GM23338 (cell line): ENCODE measurements at regions not wholly inside any gene's neighbourhood (a gene's known extent, or its start where the extent isn't known, plus 50 kb on each side); places are given as distances from the start of the nearest gene placed in this dataset.

ENCODE experiments used
- ATAC-seq: fragments of 200-7000 bp; cut with Tn5 transposase; 3 replicates; pipeline ENCODE4 v1.9.1; 2020
- DNase-seq: peaks from one replicate; pipeline ENCODE4 v3.0.0-alpha.2; 2015; ENCODE audit warnings: low spot score
- H2AFZ ChIP-seq: fragments of 200-600 bp; sonication (generic); 2 replicates; pipeline ENCODE4 v1.8.0; 2016; ENCODE audit warnings: antibody characterized with exemption, mild to moderate bottlenecking, moderate library complexity
- H3F3A ChIP-seq: fragments of 200-600 bp; sonication (generic); replicated peaks from 2 replicates; pipeline ENCODE4 v1.8.0; 2017; ENCODE audit warnings: antibody characterized with exemption, mixed run types, low read depth
- H3K27ac ChIP-seq: fragments of 200-600 bp; sonication (generic); 2 replicates; pipeline ENCODE4 v1.6.1; 2016; ENCODE audit warnings: low read depth
- H3K27me3 ChIP-seq: fragments of 200-600 bp; sonication (generic); 2 replicates; pipeline ENCODE4 v1.8.0; 2016; ENCODE audit warnings: mild to moderate bottlenecking, mixed run types, moderate library complexity; ENCODE audit not compliant: insufficient read depth
- H3K36me3 ChIP-seq: fragments of 200-600 bp; sonication (generic); 2 replicates; pipeline ENCODE4 v1.8.0; 2016; ENCODE audit warnings: mild to moderate bottlenecking; ENCODE audit not compliant: insufficient read depth
- H3K4me1 ChIP-seq: fragments of 200-600 bp; sonication (generic); 2 replicates; pipeline ENCODE4 v1.8.0; 2016; ENCODE audit warnings: mild to moderate bottlenecking, moderate library complexity; ENCODE audit not compliant: insufficient read depth
- H3K4me2 ChIP-seq: fragments of 200-600 bp; sonication (generic); 2 replicates; pipeline ENCODE4 v1.7.1; 2017; ENCODE audit warnings: mixed run types
- H3K4me3 ChIP-seq: fragments of 200-600 bp; sonication (generic); 2 replicates; pipeline ENCODE4 v1.6.1; 2016; ENCODE audit warnings: mixed run types
- H3K79me2 ChIP-seq: fragments of 200-600 bp; sonication (generic); replicated peaks from 2 replicates; pipeline ENCODE4 v1.8.0; 2017; ENCODE audit warnings: mild to moderate bottlenecking; ENCODE audit not compliant: insufficient read depth
- H3K9me2 ChIP-seq: fragments of 200-600 bp; sonication (generic); 2 replicates; pipeline ENCODE4 v1.8.0; 2017; ENCODE audit not compliant: insufficient read depth
- H4K20me1 ChIP-seq: fragments of 200-600 bp; sonication (generic); replicated peaks from 2 replicates; pipeline ENCODE4 v1.8.0; 2017; ENCODE audit warnings: mild to moderate bottlenecking; ENCODE audit not compliant: insufficient read depth
- H3K27ac Mint-ChIP-seq: 2 replicates; pipeline ENCODE4 v1.8.0; 2020; ENCODE audit warnings: inconsistent platforms, mild to moderate bottlenecking, moderate library complexity, mixed read lengths
- H3K27me3 Mint-ChIP-seq: 3 replicates; pipeline ENCODE4 v1.8.0; 2022; ENCODE audit warnings: low read depth, mild to moderate bottlenecking, moderate library complexity, mixed read lengths, inconsistent platforms; ENCODE audit not compliant: insufficient read depth, poor library complexity
- H3K36me3 Mint-ChIP-seq: 3 replicates; pipeline ENCODE4 v1.8.0; 2021; ENCODE audit warnings: low read depth, mild to moderate bottlenecking, inconsistent platforms, moderate library complexity, mixed read lengths
- H3K4me1 Mint-ChIP-seq: 3 replicates; pipeline ENCODE4 v1.8.0; 2020; ENCODE audit warnings: mild to moderate bottlenecking, inconsistent platforms, mixed read lengths
- H3K4me3 Mint-ChIP-seq: 3 replicates; pipeline ENCODE4 v1.8.0; 2021; ENCODE audit warnings: moderate library complexity, mild to moderate bottlenecking, inconsistent platforms, mixed read lengths
- H3K9me3 Mint-ChIP-seq: 3 replicates; pipeline ENCODE4 v1.8.0; 2020; ENCODE audit warnings: moderate library complexity, mild to moderate bottlenecking, inconsistent platforms, mixed read lengths
- CREB1 ChIP-seq: fragments of 250-450 bp; sonication (Bioruptor Pico); IDR thresholded peaks from 2 replicates; pipeline ENCODE4 v1.5.0; 2020; ENCODE audit warnings: low read depth, mild to moderate bottlenecking, moderate library complexity
- CTCF ChIP-seq, 2 experiments: fragments of 200-600 bp in 1 of 2; sonication (generic) in 1 of 2; conservative IDR thresholded peaks; 2 replicates each; pipeline versions ENCODE4 v1.5.1 to v1.6.1; 2016 to 2017; ENCODE audit warnings: antibody characterized with exemption in 2 of 2, low read depth in 2 of 2, mild to moderate bottlenecking in 2 of 2, moderate library complexity in 1 of 2
- EZH2 ChIP-seq: fragments of 200-600 bp; sonication (generic); IDR thresholded peaks from one replicate; pipeline ENCODE4 v1.8.0; 2017; ENCODE audit warnings: antibody characterized with exemption, mild to moderate bottlenecking, low read depth; ENCODE audit not compliant: unreplicated experiment
- EZH2phosphoT487 ChIP-seq: fragments of 200-600 bp; sonication (generic); IDR thresholded peaks from one replicate; pipeline ENCODE4 v1.8.1; 2018; ENCODE audit warnings: antibody characterized with exemption; ENCODE audit not compliant: unreplicated experiment
- JUNB ChIP-seq: IDR thresholded peaks from one replicate; pipeline ENCODE4 v1.6.1; 2016; ENCODE audit warnings: antibody characterized with exemption; ENCODE audit not compliant: unreplicated experiment
- NANOG ChIP-seq: IDR thresholded peaks from 2 replicates; pipeline ENCODE4 v1.6.1; 2016; ENCODE audit warnings: antibody characterized with exemption, borderline replicate concordance
- REST ChIP-seq: IDR thresholded peaks from one replicate; pipeline ENCODE4 v1.6.1; 2018; ENCODE audit warnings: antibody characterized with exemption; ENCODE audit not compliant: unreplicated experiment
- STAT1 ChIP-seq: IDR thresholded peaks from one replicate; pipeline ENCODE4 v1.6.1; 2016; ENCODE audit warnings: antibody characterized with exemption; ENCODE audit not compliant: unreplicated experiment
- ZNF114 ChIP-seq: fragments of 250-450 bp; sonication (Bioruptor Pico); IDR thresholded peaks from 2 replicates; pipeline ENCODE4 v1.5.0; 2020; ENCODE audit warnings: mild to moderate bottlenecking, moderate library complexity
- ZNF331 ChIP-seq: fragments of 250-450 bp; sonication (Bioruptor Pico); IDR thresholded peaks from 2 replicates; pipeline ENCODE4 v1.5.0; 2020; ENCODE audit warnings: low read depth, mild to moderate bottlenecking, moderate library complexity
- ZNF462 ChIP-seq: fragments of 250-450 bp; sonication (Bioruptor Pico); IDR thresholded peaks from 2 replicates; pipeline ENCODE4 v1.5.0; 2020; ENCODE audit warnings: mild to moderate bottlenecking, moderate library complexity

GRCh38 chr1:60695716-60696171, 386.6 kb upstream of the NFIA start (continued):
- no peak for TF ChIP-seq REST
- no peak for TF ChIP-seq EZH2
- no peak for TF ChIP-seq ZNF114 (CRISPR knock-in tag)
- no peak for TF ChIP-seq ZNF331 (CRISPR knock-in tag)
- no peak for TF ChIP-seq STAT1
- no peak for TF ChIP-seq CREB1 (CRISPR knock-in tag)
- no peak for TF ChIP-seq CTCF (conservative IDR thresholded peaks at IDR 0.05; ENCODE audit: low read depth in 2 of 2)
- TF ChIP-seq NANOG = no peak
- TF ChIP-seq JUNB = no peak

GRCh38 chr1:60694980-60695379, 387.4 kb upstream of the NFIA start:
- Mint-ChIP-seq H3K4me3 (no peak overlapping the region), H3K27ac (no peak overlapping the region)
- TF ChIP-seq EZH2phosphoT487 = no peak
- TF ChIP-seq CTCF (conservative IDR thresholded peaks at IDR 0.05; ENCODE audit: low read depth in 2 of 2) = no peak
- no peak for TF ChIP-seq CREB1 (CRISPR knock-in tag)
- TF ChIP-seq ZNF462 (CRISPR knock-in tag) = no peak

More at GRCh38 chr1:60694980-60695379, 387.4 kb upstream of the NFIA start:
- Histone ChIP-seq H3K4me1 (no peaks in the 10 kb centered on the region), H3K27me3 (no peaks in the 10 kb centered on the region), H3K4me2 (no peak overlapping the region), H3K27ac (no peak overlapping the region), H3K36me3 (no peaks in the 10 kb centered on the region), H3F3A (no peaks in the 10 kb centered on the region), H2AFZ (no peak overlapping the region), H3K4me3 (no peak overlapping the region), H3K79me2 (no peaks in the 10 kb centered on the region), H4K20me1 (no peaks in the 10 kb centered on the region), H3K9me2 (peaks cover 25% of the 10 kb centered on the region)
- no peaks in the 10 kb centered on the region for H3K36me3 Mint-ChIP-seq
- peaks cover 10% of the 10 kb centered on the region for H3K9me3 Mint-ChIP-seq
- peaks cover 2% of the 10 kb centered on the region for H3K27me3 Mint-ChIP-seq
- no peaks in the 10 kb centered on the region for H3K4me1 Mint-ChIP-seq
- ATAC-seq (no peak), DNase-seq (no peak)
